Ishikawa (cell line): ENCODE measurements at regions not wholly inside any gene's neighbourhood (a gene's known extent, or its start where the extent isn't known, plus 50 kb on each side); places are given as distances from the start of the nearest gene placed in this dataset.

Experiments
- REST ChIP-seq: IDR thresholded peaks from 2 replicates; pipeline ENCODE4 v1.6.1; 2012; ENCODE audit warnings: low read depth, mild to moderate bottlenecking
- ZBTB7A ChIP-seq: IDR thresholded peaks from 2 replicates; pipeline ENCODE4 v1.6.1; 2012; ENCODE audit warnings: low read depth

GRCh38 chr10:44309939-44310761 is 74.7 kb downstream of the CXCL12 start:
- TF ChIP-seq REST (no peak), ZBTB7A (no peak)
